ENCODE measurements at regions not wholly inside any gene's neighbourhood (a gene's known extent, or its start where the extent isn't known, plus 50 kb on each side); places are given as distances from the start of the nearest gene placed in this dataset.

DNA sequence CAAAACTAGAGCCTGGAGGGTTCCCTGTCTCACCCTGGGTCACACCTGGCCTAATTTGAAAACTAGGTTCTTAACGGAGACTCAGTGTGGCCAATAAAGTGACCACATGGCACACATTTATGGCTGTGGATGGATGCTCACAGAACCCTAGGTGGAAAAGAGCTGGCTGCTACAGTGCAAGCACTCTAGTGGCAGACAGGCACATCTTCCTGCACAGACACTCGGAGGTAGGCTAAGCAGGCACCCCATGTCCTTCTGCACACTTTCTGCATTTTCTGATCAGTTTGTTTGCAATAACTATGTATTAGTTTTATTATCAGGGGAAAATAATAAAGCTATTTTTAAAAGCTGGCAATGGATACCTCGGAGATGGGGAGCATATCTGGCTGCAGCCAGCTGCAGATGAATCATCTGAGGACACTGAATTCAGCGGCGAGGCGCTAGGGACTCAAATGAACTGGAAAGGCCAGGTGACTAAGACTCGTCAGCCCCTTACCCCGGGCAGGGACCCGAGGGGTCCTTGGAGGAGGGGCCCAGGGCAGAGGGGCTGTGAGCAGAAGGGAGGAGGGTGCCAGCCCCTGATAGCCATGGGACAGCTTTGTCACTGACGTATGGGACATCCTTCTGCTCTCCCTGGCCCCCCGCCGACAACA lies 96.2 kb downstream of the OLFM1 start:
- DNase-seq (ENCODE audit: low read depth, low spot score) (no peak), FAIRE-seq (no peak)
- Histone ChIP-seq H3K27me3 (ENCODE audit: control insufficient read depth, extremely low read depth, insufficient read depth, low read length) (peaks cover 5% of the 10 kb centered on the region), H3K4me3 (ENCODE audit: control insufficient read depth in 2 of 3, extremely low read depth in 1 of 3, insufficient read depth in 2 of 3, low read depth in 1 of 3, low read length in 3 of 3) (no peak overlapping the region), H3K9me3 (ENCODE audit: control insufficient read depth, low read depth, low read length) (peaks cover 1% of the 10 kb centered on the region), H3K79me2 (ENCODE audit: control insufficient read depth, insufficient read depth, low read length) (no peaks in the 10 kb centered on the region), H3K36me3 (ENCODE audit: control insufficient read depth in 2 of 2, extremely low read depth in 1 of 2, insufficient read depth in 2 of 2, low read length in 2 of 2) (no peaks in the 10 kb centered on the region), H3K9ac (ENCODE audit: control insufficient read depth, extremely low read depth, insufficient read depth, low read length) (no peak overlapping the region), H4K20me1 (ENCODE audit: control insufficient read depth, extremely low read depth, insufficient read depth, low read length) (no peaks in the 10 kb centered on the region), H2AFZ (ENCODE audit: control insufficient read depth, low read length) (no peak overlapping the region), H3K4me1 (ENCODE audit: control insufficient read depth, extremely low read depth, insufficient read depth, low read length) (no peaks in the 10 kb centered on the region), H3K9me1 (ENCODE audit: control insufficient read depth, extremely low read depth, insufficient read depth, low read length) (no peaks in the 10 kb centered on the region), H3K27ac (ENCODE audit: control insufficient read depth, insufficient read depth, low read length) (no peak overlapping the region), H3K4me2 (ENCODE audit: control insufficient read depth, extremely low read depth, insufficient read depth, low read depth, low read length) (no peak overlapping the region)
- TF ChIP-seq EZH2 (IDR thresholded peaks at IDR 0.05; ENCODE audit: low read length): no peak
- TF ChIP-seq, protein P1, sequence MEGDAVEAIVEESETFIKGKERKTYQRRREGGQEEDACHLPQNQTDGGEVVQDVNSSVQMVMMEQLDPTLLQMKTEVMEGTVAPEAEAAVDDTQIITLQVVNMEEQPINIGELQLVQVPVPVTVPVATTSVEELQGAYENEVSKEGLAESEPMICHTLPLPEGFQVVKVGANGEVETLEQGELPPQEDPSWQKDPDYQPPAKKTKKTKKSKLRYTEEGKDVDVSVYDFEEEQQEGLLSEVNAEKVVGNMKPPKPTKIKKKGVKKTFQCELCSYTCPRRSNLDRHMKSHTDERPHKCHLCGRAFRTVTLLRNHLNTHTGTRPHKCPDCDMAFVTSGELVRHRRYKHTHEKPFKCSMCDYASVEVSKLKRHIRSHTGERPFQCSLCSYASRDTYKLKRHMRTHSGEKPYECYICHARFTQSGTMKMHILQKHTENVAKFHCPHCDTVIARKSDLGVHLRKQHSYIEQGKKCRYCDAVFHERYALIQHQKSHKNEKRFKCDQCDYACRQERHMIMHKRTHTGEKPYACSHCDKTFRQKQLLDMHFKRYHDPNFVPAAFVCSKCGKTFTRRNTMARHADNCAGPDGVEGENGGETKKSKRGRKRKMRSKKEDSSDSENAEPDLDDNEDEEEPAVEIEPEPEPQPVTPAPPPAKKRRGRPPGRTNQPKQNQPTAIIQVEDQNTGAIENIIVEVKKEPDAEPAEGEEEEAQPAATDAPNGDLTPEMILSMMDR (optimal IDR thresholded peaks at IDR 0.05 in 1 of 3, IDR thresholded peaks at IDR 0.05 in 1 of 3, conservative IDR thresholded peaks at IDR 0.05 in 1 of 3; ENCODE audit: extremely low read depth in 1 of 3, insufficient read depth in 2 of 3, low read length in 3 of 3): no peak
- dilution Hi-C loops (cut with MboI; ENCODE audit: extremely low pct_ligation_motif_present, low sequenced_read_pairs): no loop called here

DNA sequence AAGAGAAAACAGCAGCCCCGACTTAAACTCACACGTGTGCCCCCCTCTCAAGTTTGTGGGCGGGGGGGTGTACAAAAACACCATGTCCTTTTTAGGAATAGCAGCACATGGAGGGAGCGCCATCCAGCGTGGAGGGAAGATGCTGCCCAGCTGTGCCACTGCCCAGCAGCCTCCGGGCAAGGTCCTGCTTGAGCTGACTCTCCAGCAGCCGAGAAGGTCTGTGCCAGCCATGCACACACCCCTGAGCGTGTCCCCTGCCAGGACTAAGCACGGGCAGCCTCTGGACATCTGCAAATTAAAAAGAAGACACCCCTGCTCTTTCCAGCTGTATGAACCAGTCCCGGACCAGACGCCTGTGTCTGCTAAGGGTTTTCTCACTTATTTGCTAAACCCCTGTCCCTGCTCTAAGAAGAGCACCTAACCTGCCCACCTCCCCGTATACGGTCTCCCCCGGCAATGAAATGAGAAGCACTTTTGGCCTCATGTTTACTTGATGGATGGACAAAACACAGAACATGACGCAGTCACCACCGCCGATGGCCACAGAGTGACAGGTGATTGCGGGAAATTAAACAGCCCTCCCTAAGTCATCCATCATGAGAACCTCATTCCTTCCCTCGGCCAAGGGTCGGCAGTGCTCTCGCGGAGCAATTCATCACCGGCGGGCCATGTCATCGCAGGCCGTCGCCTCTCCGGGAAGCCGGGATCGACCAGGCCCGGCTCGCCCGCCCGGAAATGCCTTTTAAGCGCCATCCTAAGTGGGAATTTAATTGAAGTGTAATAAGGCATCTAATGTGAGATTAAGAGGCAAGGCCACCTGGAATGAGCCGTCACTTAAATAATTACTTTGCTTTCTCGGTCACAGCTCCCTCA lies 96.9 kb downstream of the OLFM1 start:
- Histone ChIP-seq H3K9me3 (ENCODE audit: control insufficient read depth, low read depth, low read length) (peaks cover 2% of the 10 kb centered on the region), H2AFZ (ENCODE audit: control insufficient read depth, low read length) (no peak overlapping the region), H3K27ac (ENCODE audit: control insufficient read depth, insufficient read depth, low read length) (no peak overlapping the region), H3K4me1 (ENCODE audit: control insufficient read depth, extremely low read depth, insufficient read depth, low read length) (no peaks in the 10 kb centered on the region), H3K36me3 (ENCODE audit: control insufficient read depth in 2 of 2, extremely low read depth in 1 of 2, insufficient read depth in 2 of 2, low read length in 2 of 2) (no peaks in the 10 kb centered on the region), H4K20me1 (ENCODE audit: control insufficient read depth, extremely low read depth, insufficient read depth, low read length) (no peaks in the 10 kb centered on the region), H3K4me2 (ENCODE audit: control insufficient read depth, extremely low read depth, insufficient read depth, low read depth, low read length) (no peak overlapping the region), H3K27me3 (ENCODE audit: control insufficient read depth, extremely low read depth, insufficient read depth, low read length) (peaks cover 5% of the 10 kb centered on the region), H3K79me2 (ENCODE audit: control insufficient read depth, insufficient read depth, low read length) (no peaks in the 10 kb centered on the region), H3K9ac (ENCODE audit: control insufficient read depth, extremely low read depth, insufficient read depth, low read length) (no peak overlapping the region), H3K4me3 (ENCODE audit: control insufficient read depth in 2 of 3, extremely low read depth in 1 of 3, insufficient read depth in 2 of 3, low read depth in 1 of 3, low read length in 3 of 3) (no peak overlapping the region), H3K9me1 (ENCODE audit: control insufficient read depth, extremely low read depth, insufficient read depth, low read length) (no peaks in the 10 kb centered on the region)
- DNase-seq (ENCODE audit: low read depth, low spot score) (no peak), FAIRE-seq (no peak)
- dilution Hi-C loops (cut with MboI; ENCODE audit: extremely low pct_ligation_motif_present, low sequenced_read_pairs): no loop called here
- TF ChIP-seq, protein P1 (optimal IDR thresholded peaks at IDR 0.05 in 1 of 3, IDR thresholded peaks at IDR 0.05 in 1 of 3, conservative IDR thresholded peaks at IDR 0.05 in 1 of 3; ENCODE audit: extremely low read depth in 1 of 3, insufficient read depth in 2 of 3, low read length in 3 of 3): no peak
- no peak for TF ChIP-seq EZH2 (IDR thresholded peaks at IDR 0.05; ENCODE audit: low read length)

Measured in keratinocyte (primary cell).